Nephron (organoid): ENCODE measurements at regions not wholly inside any gene's neighbourhood (a gene's known extent, or its start where the extent isn't known, plus 50 kb on each side); places are given as distances from the start of the nearest gene placed in this dataset.
A peak's percentile ranks its signal among the peaks of the same experiment; 100 is the strongest.

ENCODE experiments used
- H3K27ac Mint-ChIP-seq, 3 experiments: 2 replicates each; pipeline ENCODE4 v1.8.0; 2020; ENCODE audit warnings: mixed read lengths in 3 of 3, mild to moderate bottlenecking in 2 of 3, moderate library complexity in 1 of 3
- H3K27me3 Mint-ChIP-seq: 2 replicates; pipeline ENCODE4 v1.8.0; 2021; ENCODE audit warnings: low read depth, mild to moderate bottlenecking, moderate library complexity, mixed read lengths
- H3K36me3 Mint-ChIP-seq: 2 replicates; pipeline ENCODE4 v1.8.0; 2020; ENCODE audit warnings: low read depth, mixed read lengths
- H3K4me1 Mint-ChIP-seq: 2 replicates; pipeline ENCODE4 v1.8.0; 2020; ENCODE audit warnings: mixed read lengths
- H3K4me3 Mint-ChIP-seq, 3 experiments: 2 replicates each; pipeline ENCODE4 v1.8.0; 2020; ENCODE audit warnings: mild to moderate bottlenecking in 3 of 3, mixed read lengths in 3 of 3, moderate library complexity in 2 of 3
- H3K9me3 Mint-ChIP-seq: 2 replicates; pipeline ENCODE4 v1.8.0; 2020; ENCODE audit warnings: mixed read lengths
- CTCF ChIP-seq, 3 experiments: fragments of 200-600 bp; sonication (generic); IDR thresholded peaks; one replicate each; pipeline ENCODE4 v1.5.0; 2021; ENCODE audit warnings: antibody characterized with exemption in 3 of 3; ENCODE audit not compliant: unreplicated experiment in 3 of 3

GRCh38 chr11:16474659-16475058 is 118.3 kb upstream of the SOX6 start:
- H3K4me1 Mint-ChIP-seq = peaks cover 6% of the 10 kb centered on the region
- no peak overlapping the region for H3K27ac Mint-ChIP-seq
- no peaks in the 10 kb centered on the region for H3K27me3 Mint-ChIP-seq
- peaks cover 6% of the 10 kb centered on the region for H3K36me3 Mint-ChIP-seq
- no peaks in the 10 kb centered on the region for H3K9me3 Mint-ChIP-seq
- no peak for TF ChIP-seq CTCF (IDR thresholded peaks at IDR 0.05; ENCODE audit: unreplicated experiment in 3 of 3)
- H3K4me3 Mint-ChIP-seq = no peak overlapping the region

- Mint-ChIP-seq H3K27ac (peak overlapping the region in 2 of 3 experiments; percentile 27 to 64), H3K9me3 (peaks cover 3% of the 10 kb centered on the region), H3K4me1 (peaks cover 6% of the 10 kb centered on the region), H3K27me3 (no peaks in the 10 kb centered on the region), H3K4me3 (no peak overlapping the region), H3K36me3 (peaks cover 6% of the 10 kb centered on the region)
- no peak for TF ChIP-seq CTCF (IDR thresholded peaks at IDR 0.05; ENCODE audit: unreplicated experiment in 3 of 3)
These were observed 113.6 kb upstream of the SOX6 start for GRCh38 chr11:16469968-16470367.

- Mint-ChIP-seq H3K27ac (peak overlapping the region in 1 of 3 experiments; percentile 15), H3K36me3 (peaks cover under 1% of the 10 kb centered on the region), H3K27me3 (no peaks in the 10 kb centered on the region), H3K4me1 (peaks cover 6% of the 10 kb centered on the region), H3K9me3 (peaks cover 3% of the 10 kb centered on the region), H3K4me3 (no peak overlapping the region)
- no peak for TF ChIP-seq CTCF (IDR thresholded peaks at IDR 0.05; ENCODE audit: unreplicated experiment in 3 of 3)
These were observed 112.5 kb upstream of the SOX6 start for GRCh38 chr11:16468735-16469453.

GRCh38 chr11:16460508-16460907 is 104.2 kb upstream of the SOX6 start:
- TF ChIP-seq CTCF (IDR thresholded peaks at IDR 0.05; ENCODE audit: unreplicated experiment in 3 of 3) = no peak
- no peak overlapping the region for H3K27ac Mint-ChIP-seq
- H3K36me3 Mint-ChIP-seq = no peaks in the 10 kb centered on the region
- no peaks in the 10 kb centered on the region for H3K4me1 Mint-ChIP-seq
- no peaks in the 10 kb centered on the region for H3K9me3 Mint-ChIP-seq
- H3K4me3 Mint-ChIP-seq = no peak overlapping the region
- no peaks in the 10 kb centered on the region for H3K27me3 Mint-ChIP-seq

- H3K27ac Mint-ChIP-seq = no peak overlapping the region
- no peaks in the 10 kb centered on the region for H3K36me3 Mint-ChIP-seq
- H3K9me3 Mint-ChIP-seq = no peaks in the 10 kb centered on the region
- H3K27me3 Mint-ChIP-seq = no peaks in the 10 kb centered on the region
- peaks cover 6% of the 10 kb centered on the region for H3K4me1 Mint-ChIP-seq
- no peak overlapping the region for H3K4me3 Mint-ChIP-seq
- no peak for TF ChIP-seq CTCF (IDR thresholded peaks at IDR 0.05; ENCODE audit: unreplicated experiment in 3 of 3)
These were observed 100.0 kb upstream of the SOX6 start for GRCh38 chr11:16456366-16456765.

- no peak for TF ChIP-seq CTCF (IDR thresholded peaks at IDR 0.05; ENCODE audit: unreplicated experiment in 3 of 3)
- Mint-ChIP-seq H3K27ac (no peak overlapping the region), H3K27me3 (no peaks in the 10 kb centered on the region), H3K4me3 (no peak overlapping the region), H3K36me3 (no peaks in the 10 kb centered on the region), H3K9me3 (no peaks in the 10 kb centered on the region), H3K4me1 (peaks cover 6% of the 10 kb centered on the region)
These were observed 98.0 kb upstream of the SOX6 start for GRCh38 chr11:16454289-16454863.
